Liver (tissue), 8 donors: ENCODE measurements at regions not wholly inside any gene's neighbourhood (a gene's known extent, or its start where the extent isn't known, plus 50 kb on each side); places are given as distances from the start of the nearest gene placed in this dataset.

Experiments
- DNase-seq: peaks from one replicate; pipeline ENCODE4 v3.0.0-alpha.2; 2017; ENCODE audit warnings: low spot score
- H3K27ac ChIP-seq, 2 donors: one replicate each; pipeline ENCODE4 v1.7.0; 2013; ENCODE audit warnings: inconsistent platforms in 2 of 2, low read length in 2 of 2, control low read depth in 1 of 2, low read depth in 1 of 2, mild to moderate bottlenecking in 1 of 2
- H3K27me3 ChIP-seq, 4 donors: one replicate each; pipeline versions ENCODE4 v1.6.1 to v1.7.0; 2013; ENCODE audit warnings: low read length in 3 of 4, inconsistent platforms in 1 of 4, mild to moderate bottlenecking in 1 of 4, moderate library complexity in 1 of 4; ENCODE audit not compliant: control insufficient read depth in 4 of 4, insufficient read depth in 4 of 4
- H3K36me3 ChIP-seq, 4 donors: one replicate each; pipeline versions ENCODE4 v1.6.1 to v1.7.0; 2013; ENCODE audit warnings: low read length in 3 of 4, mild to moderate bottlenecking in 3 of 4, low read depth in 1 of 4, moderate library complexity in 1 of 4; ENCODE audit not compliant: control insufficient read depth in 4 of 4, insufficient read depth in 3 of 4
- H3K4me1 ChIP-seq, 4 donors: one replicate each; pipeline versions ENCODE4 v1.6.1 to v1.7.0; 2013; ENCODE audit warnings: low read length in 3 of 4, mild to moderate bottlenecking in 3 of 4, moderate library complexity in 1 of 4; ENCODE audit not compliant: control insufficient read depth in 4 of 4, insufficient read depth in 4 of 4
- H3K4me3 ChIP-seq, 3 donors: one replicate each; pipeline versions ENCODE4 v1.6.1 to v1.7.0; 2013; ENCODE audit warnings: low read length in 3 of 3, control low read depth in 1 of 3, low read depth in 1 of 3, mild to moderate bottlenecking in 1 of 3
- H3K9ac ChIP-seq, 2 donors: one replicate each; pipeline ENCODE4 v1.7.0; 2013; ENCODE audit warnings: low read length in 2 of 2, mild to moderate bottlenecking in 2 of 2, moderate library complexity in 2 of 2, control low read depth in 1 of 2, low read depth in 1 of 2
- H3K9me3 ChIP-seq, 4 donors: one replicate each; pipeline versions ENCODE4 v1.6.1 to v1.7.0; 2013; ENCODE audit warnings: low read length in 3 of 4; ENCODE audit not compliant: control insufficient read depth in 4 of 4
- ATF3 ChIP-seq: IDR thresholded peaks from 2 replicates; pipeline ENCODE4 v1.6.1; 2016; ENCODE audit warnings: antibody characterized with exemption
- CTCF ChIP-seq: fragments of 150-350 bp; IDR thresholded peaks from 2 replicates; pipeline ENCODE4 v1.5.1; 2017; ENCODE audit warnings: improper control_type of control experiment, low read depth, low read length; ENCODE audit not compliant: missing input control
- EGR1 ChIP-seq, 2 donors: IDR thresholded peaks; 2 replicates each; pipeline ENCODE4 v1.6.1; 2016 to 2018; ENCODE audit warnings: antibody characterized with exemption in 2 of 2, low read depth in 2 of 2
- FOXA1 ChIP-seq: IDR thresholded peaks from 2 replicates; pipeline ENCODE4 v1.6.1; 2016; ENCODE audit warnings: antibody characterized with exemption
- FOXA2 ChIP-seq: IDR thresholded peaks from 2 replicates; pipeline ENCODE4 v1.6.1; 2016; ENCODE audit warnings: antibody characterized with exemption
- GABPA ChIP-seq, 2 donors: IDR thresholded peaks in 1 of 2; conservative IDR thresholded peaks in 1 of 2; 2 replicates each; pipeline ENCODE4 v1.6.1; 2016; ENCODE audit warnings: antibody characterized with exemption in 2 of 2, mild to moderate bottlenecking in 1 of 2, moderate library complexity in 1 of 2
- HNF4A ChIP-seq, 2 donors: conservative IDR thresholded peaks; 2 replicates each; pipeline ENCODE4 v1.6.1; 2016; ENCODE audit warnings: antibody characterized with exemption in 2 of 2, mild to moderate bottlenecking in 2 of 2
- HNF4G ChIP-seq: IDR thresholded peaks from 2 replicates; pipeline ENCODE4 v1.6.1; 2016; ENCODE audit warnings: antibody characterized with exemption
- JUND ChIP-seq, 2 donors: IDR thresholded peaks; 2 replicates each; pipeline ENCODE4 v1.6.1; 2016; ENCODE audit warnings: antibody characterized with exemption in 2 of 2
- MAX ChIP-seq: IDR thresholded peaks from 2 replicates; pipeline ENCODE4 v1.6.1; 2016; ENCODE audit warnings: antibody characterized with exemption
- NR2F2 ChIP-seq: IDR thresholded peaks from 2 replicates; pipeline ENCODE4 v1.6.1; 2016; ENCODE audit warnings: antibody characterized with exemption
- RAD21 ChIP-seq, 2 donors: IDR thresholded peaks; 2 replicates each; pipeline ENCODE4 v1.6.1; 2016; ENCODE audit warnings: antibody characterized with exemption in 2 of 2, mild to moderate bottlenecking in 2 of 2
- RXRA ChIP-seq, 2 donors: IDR thresholded peaks; 2 replicates each; pipeline ENCODE4 v1.6.1; 2017 to 2018; ENCODE audit warnings: antibody characterized with exemption in 2 of 2, mild to moderate bottlenecking in 1 of 2
- SP1 ChIP-seq: IDR thresholded peaks from 2 replicates; pipeline ENCODE4 v1.6.1; 2018; ENCODE audit warnings: antibody characterized with exemption, mild to moderate bottlenecking
- TAF1 ChIP-seq: conservative IDR thresholded peaks from 2 replicates; pipeline ENCODE4 v1.6.1; 2016; ENCODE audit warnings: antibody characterized with exemption, mild to moderate bottlenecking
- YY1 ChIP-seq: IDR thresholded peaks from 2 replicates; pipeline ENCODE4 v1.6.1; 2016; ENCODE audit warnings: antibody characterized with exemption, mild to moderate bottlenecking
- ZBTB33 ChIP-seq: IDR thresholded peaks from 2 replicates; pipeline ENCODE4 v1.6.1; 2016; ENCODE audit warnings: antibody characterized with exemption
- WGBS: extraction: QIAGEN DNeasy Blood & Tissue Kit; methylation state at CpG from one replicate; pipeline ENCODE4 v1.1.7; 2013; 5-methylcytosine and 5-hydroxymethylcytosine counted together
- donor health status: healthy.
- donor health status: healthy.
- donor health status: healthy.
- donor health status: healthy.
- donor health status: healthy.

GRCh38 chr21:18869104-18869503 lies 465.5 kb upstream of the TMPRSS15 start:
- H3K27ac ChIP-seq = no peak overlapping the region
- no peaks in the 10 kb centered on the region for H3K4me1 ChIP-seq
- H3K9ac ChIP-seq = no peak overlapping the region
- 42% methylated on average over 1 of the region's 1 CpG for WGBS
- no peaks in the 10 kb centered on the region for H3K9me3 ChIP-seq
- no peak for DNase-seq
- no peaks in the 10 kb centered on the region for H3K36me3 ChIP-seq
- no peak for TF ChIP-seq MAX
- no peak for TF ChIP-seq FOXA2
- TF ChIP-seq RAD21 (IDR thresholded peaks at IDR 0.05) = no peak
- no peak for TF ChIP-seq NR2F2
- TF ChIP-seq TAF1 = no peak
- TF ChIP-seq ZBTB33 = no peak
- TF ChIP-seq JUND (IDR thresholded peaks at IDR 0.05) = no peak
- TF ChIP-seq FOXA1 = no peak
- TF ChIP-seq YY1 = no peak
- TF ChIP-seq RXRA (IDR thresholded peaks at IDR 0.05) = no peak
- no peak for TF ChIP-seq HNF4A (conservative IDR thresholded peaks at IDR 0.05)
- TF ChIP-seq GABPA (IDR thresholded peaks at IDR 0.05 in 1 of 2, conservative IDR thresholded peaks at IDR 0.05 in 1 of 2) = no peak
- no peak for TF ChIP-seq HNF4G
- no peak for TF ChIP-seq SP1
- TF ChIP-seq EGR1 (IDR thresholded peaks at IDR 0.05; ENCODE audit: low read depth in 2 of 2) = no peak
- H3K27me3 ChIP-seq = no peaks in the 10 kb centered on the region
- H3K4me3 ChIP-seq = no peak overlapping the region

GRCh38 chr21:18877917-18878316 lies 474.3 kb upstream of the TMPRSS15 start:
- Histone ChIP-seq H3K27me3 (no peaks in the 10 kb centered on the region), H3K4me3 (no peak overlapping the region), H3K27ac (no peak overlapping the region), H3K4me1 (no peaks in the 10 kb centered on the region), H3K9ac (no peak overlapping the region), H3K36me3 (no peaks in the 10 kb centered on the region), H3K9me3 (peaks cover 0 to 3% (median 0%) of the 10 kb centered on the region in 4 donors)
- TF ChIP-seq ZBTB33 (no peak), GABPA (IDR thresholded peaks at IDR 0.05 in 1 of 2, conservative IDR thresholded peaks at IDR 0.05 in 1 of 2) (no peak), ATF3 (no peak), FOXA1 (no peak), EGR1 (IDR thresholded peaks at IDR 0.05; ENCODE audit: low read depth in 2 of 2) (no peak), FOXA2 (no peak), CTCF (no peak), YY1 (no peak), HNF4G (no peak), TAF1 (no peak)
- 70% methylated on average over 9 of the region's 9 CpGs for WGBS
- no peak for DNase-seq
